B cell (primary cell): ENCODE measurements at regions not wholly inside any gene's neighbourhood (a gene's known extent, or its start where the extent isn't known, plus 50 kb on each side); places are given as distances from the start of the nearest gene placed in this dataset.

ENCODE experiments used
- ATAC-seq: fragments of 200-7000 bp; cut with Tn5 transposase; one replicate; pipeline ENCODE4 v1.10.0; 2021; ENCODE audit warnings: low read depth, mild to moderate bottlenecking, moderate number of reproducible peaks, moderate library complexity
- CTCF ChIA-PET: fragments of 350-600 bp; sonication (Branson Sonifier 250); formaldehyde crosslinking; loops from one replicate; lab custom pipeline; 2021; ENCODE audit warnings: antibody characterized with exemption, inconsistent platforms; lab: Charles Lee
- POLR2A ChIA-PET: fragments of 350-600 bp; sonication (Branson Sonifier 250); formaldehyde crosslinking; loops from one replicate; lab custom pipeline; 2021; ENCODE audit warnings: antibody characterized with exemption; lab: Charles Lee
- DNase-seq: peaks from one replicate; pipeline ENCODE4 v3.0.0; 2013
- H2AFZ ChIP-seq: 2 replicates; pipeline ENCODE4 v1.6.1; 2012; ENCODE audit warnings: mild to moderate bottlenecking, low read depth, low read length; ENCODE audit not compliant: insufficient read depth, poor library complexity, severe bottlenecking
- H3K27ac ChIP-seq, 2 donors: 1 replicate in 1 of 2; 2 replicates in 1 of 2; pipeline ENCODE4 v1.5.1; 2012 to 2013; ENCODE audit warnings: low read length in 2 of 2, mild to moderate bottlenecking in 2 of 2, moderate library complexity in 1 of 2
- H3K27me3 ChIP-seq, 4 experiments: fragments of 200-600 bp in 1 of 4; sonication (generic) in 1 of 4; replicated peaks in 1 of 4; 1 replicate in 2 of 4; 2 replicates in 2 of 4; pipeline versions ENCODE4 v1.6.1 to v1.7.0; 2013 to 2016; ENCODE audit warnings: low read length in 3 of 4, mild to moderate bottlenecking in 2 of 4, mixed read lengths in 1 of 4, moderate library complexity in 1 of 4; ENCODE audit not compliant: insufficient read depth in 4 of 4, control insufficient read depth in 3 of 4; ENCODE audit errors: control extremely low read depth in 1 of 4
- H3K36me3 ChIP-seq, 2 experiments: replicated peaks in 1 of 2; 1 replicate in 1 of 2; 2 replicates in 1 of 2; pipeline versions ENCODE4 v1.6.1 to v1.7.1; 2013; ENCODE audit warnings: low read length in 1 of 2; ENCODE audit not compliant: insufficient read depth in 2 of 2, control insufficient read depth in 1 of 2; ENCODE audit errors: control extremely low read depth in 1 of 2, extremely low read depth in 1 of 2
- H3K4me1 ChIP-seq, 2 donors: fragments of 200-600 bp in 1 of 2; sonication (generic) in 1 of 2; 1 replicate in 1 of 2; 2 replicates in 1 of 2; pipeline versions ENCODE4 v1.5.1 to v1.6.1; 2013 to 2017; ENCODE audit warnings: low read length in 2 of 2; ENCODE audit not compliant: control insufficient read depth in 2 of 2, insufficient read depth in 2 of 2
- H3K4me2 ChIP-seq: replicated peaks from 2 replicates; pipeline ENCODE3; 2012; ENCODE audit warnings: mild to moderate bottlenecking, low read depth, low read length; ENCODE audit not compliant: poor library complexity, severe bottlenecking
- H3K4me3 ChIP-seq, 5 experiments: fragments of 200-600 bp in 1 of 5; sonication (generic) in 1 of 5; 1 replicate in 3 of 5; 2 replicates in 2 of 5; pipeline versions ENCODE4 v1.5.1 to v1.7.0; 2011 to 2016; ENCODE audit warnings: low read length in 4 of 5, mild to moderate bottlenecking in 4 of 5, low read depth in 2 of 5, control low read depth in 1 of 5, moderate library complexity in 1 of 5; ENCODE audit not compliant: insufficient read depth in 1 of 5; ENCODE audit errors: control extremely low read depth in 1 of 5, extremely low read depth in 1 of 5
- H3K79me2 ChIP-seq: fragments of 200-600 bp; sonication (generic); one replicate; pipeline ENCODE4 v1.6.0; 2016; ENCODE audit warnings: low read length; ENCODE audit not compliant: control insufficient read depth, insufficient read depth
- H3K9ac ChIP-seq: fragments of 200-600 bp; sonication (generic); 2 replicates; pipeline ENCODE4 v1.6.1; 2017; ENCODE audit warnings: mild to moderate bottlenecking, low read length, moderate library complexity
- H3K9me3 ChIP-seq, 3 donors: one replicate each; pipeline versions ENCODE4 v1.6.1 to v1.7.1; 2013; ENCODE audit warnings: low read length in 2 of 3; ENCODE audit not compliant: control insufficient read depth in 2 of 3, insufficient read depth in 1 of 3; ENCODE audit errors: control extremely low read depth in 1 of 3
- H4K20me1 ChIP-seq: 2 replicates; pipeline ENCODE4 v1.6.0; 2012; ENCODE audit warnings: mild to moderate bottlenecking, low read length; ENCODE audit not compliant: insufficient read depth, control insufficient read depth, poor library complexity, severe bottlenecking
- H3K27ac Mint-ChIP-seq: one replicate; pipeline ENCODE4 v1.8.0; 2021; ENCODE audit warnings: mixed read lengths
- H3K27me3 Mint-ChIP-seq: one replicate; pipeline ENCODE4 v1.8.0; 2021; ENCODE audit warnings: mixed read lengths
- H3K4me1 Mint-ChIP-seq: one replicate; pipeline ENCODE4 v1.8.0; 2021; ENCODE audit warnings: mixed read lengths
- H3K4me3 Mint-ChIP-seq: one replicate; pipeline ENCODE4 v1.8.0; 2021; ENCODE audit warnings: mixed read lengths
- H3K9me3 Mint-ChIP-seq: one replicate; pipeline ENCODE4 v1.8.0; 2022; ENCODE audit warnings: mixed read lengths; ENCODE audit not compliant: insufficient read depth
- EZH2 ChIP-seq: IDR thresholded peaks from 2 replicates; pipeline ENCODE4 v1.6.1; 2012; ENCODE audit warnings: borderline replicate concordance, low read depth, mild to moderate bottlenecking, moderate library complexity, low read length; ENCODE audit not compliant: insufficient read depth, poor library complexity, severe bottlenecking
- WGBS: methylation state at CpG from one replicate; pipeline ENCODE4 v1.1.5; 2013; ENCODE audit warnings: missing lambda C conversion rate; ENCODE audit not compliant: insufficient coverage; 5-methylcytosine and 5-hydroxymethylcytosine counted together
- intact Hi-C: fragments of 100-400 bp; cut with micrococcal nuclease; formaldehyde crosslinking; loops from one replicate; pipeline ENCODE4 v1.10.0; 2022
- TF ChIP-seq, protein P1 (sequence below): fragments of 200-600 bp; IDR thresholded peaks from one replicate; pipeline ENCODE4 v1.8.0; 2022; ENCODE audit warnings: antibody characterized with exemption, mild to moderate bottlenecking

DNA sequence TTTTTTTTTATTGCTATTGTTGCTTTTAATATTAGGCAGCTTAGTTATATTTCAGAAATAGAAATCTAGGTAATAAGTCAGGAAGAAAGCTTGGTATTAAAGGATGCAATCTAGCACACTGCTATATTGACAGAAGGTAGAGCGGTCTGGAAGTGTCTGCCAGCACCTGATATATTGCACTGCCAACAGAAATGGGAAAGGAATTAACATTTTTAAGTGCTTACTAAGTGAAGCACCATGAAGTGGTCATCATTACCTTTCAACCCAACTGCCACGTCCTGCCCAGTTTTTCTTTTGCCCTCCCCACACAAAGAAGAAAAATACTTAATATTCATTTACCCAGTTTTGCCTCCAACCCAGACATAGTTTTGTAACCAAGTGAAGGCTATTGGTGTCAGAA, 163.5 kb downstream of the KITLG start:
- Histone ChIP-seq H2AFZ (no peak overlapping the region), H3K4me3 (no peak overlapping the region), H3K4me1 (no peaks in the 10 kb centered on the region), H3K9ac (no peak overlapping the region), H3K36me3 (no peaks in the 10 kb centered on the region), H3K79me2 (no peaks in the 10 kb centered on the region), H3K4me2 (no peak overlapping the region), H3K27ac (no peak overlapping the region), H4K20me1 (no peaks in the 10 kb centered on the region), H3K9me3 (no peaks in the 10 kb centered on the region), H3K27me3 (no peaks in the 10 kb centered on the region)
- DNase-seq = no peak
- TF ChIP-seq, protein P1, sequence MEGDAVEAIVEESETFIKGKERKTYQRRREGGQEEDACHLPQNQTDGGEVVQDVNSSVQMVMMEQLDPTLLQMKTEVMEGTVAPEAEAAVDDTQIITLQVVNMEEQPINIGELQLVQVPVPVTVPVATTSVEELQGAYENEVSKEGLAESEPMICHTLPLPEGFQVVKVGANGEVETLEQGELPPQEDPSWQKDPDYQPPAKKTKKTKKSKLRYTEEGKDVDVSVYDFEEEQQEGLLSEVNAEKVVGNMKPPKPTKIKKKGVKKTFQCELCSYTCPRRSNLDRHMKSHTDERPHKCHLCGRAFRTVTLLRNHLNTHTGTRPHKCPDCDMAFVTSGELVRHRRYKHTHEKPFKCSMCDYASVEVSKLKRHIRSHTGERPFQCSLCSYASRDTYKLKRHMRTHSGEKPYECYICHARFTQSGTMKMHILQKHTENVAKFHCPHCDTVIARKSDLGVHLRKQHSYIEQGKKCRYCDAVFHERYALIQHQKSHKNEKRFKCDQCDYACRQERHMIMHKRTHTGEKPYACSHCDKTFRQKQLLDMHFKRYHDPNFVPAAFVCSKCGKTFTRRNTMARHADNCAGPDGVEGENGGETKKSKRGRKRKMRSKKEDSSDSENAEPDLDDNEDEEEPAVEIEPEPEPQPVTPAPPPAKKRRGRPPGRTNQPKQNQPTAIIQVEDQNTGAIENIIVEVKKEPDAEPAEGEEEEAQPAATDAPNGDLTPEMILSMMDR = no peak
- TF ChIP-seq EZH2 = no peak
- ChIA-PET POLR2A (no interaction called here), CTCF (no interaction called here)
- Mint-ChIP-seq H3K27ac (no peak overlapping the region), H3K27me3 (no peaks in the 10 kb centered on the region), H3K9me3 (no peaks in the 10 kb centered on the region), H3K4me1 (no peaks in the 10 kb centered on the region), H3K4me3 (no peak overlapping the region)
- no CpG with 5 or more reads among the region's 2 CpGs for WGBS
- ATAC-seq = no peak
- intact Hi-C loops = no loop called here

DNA sequence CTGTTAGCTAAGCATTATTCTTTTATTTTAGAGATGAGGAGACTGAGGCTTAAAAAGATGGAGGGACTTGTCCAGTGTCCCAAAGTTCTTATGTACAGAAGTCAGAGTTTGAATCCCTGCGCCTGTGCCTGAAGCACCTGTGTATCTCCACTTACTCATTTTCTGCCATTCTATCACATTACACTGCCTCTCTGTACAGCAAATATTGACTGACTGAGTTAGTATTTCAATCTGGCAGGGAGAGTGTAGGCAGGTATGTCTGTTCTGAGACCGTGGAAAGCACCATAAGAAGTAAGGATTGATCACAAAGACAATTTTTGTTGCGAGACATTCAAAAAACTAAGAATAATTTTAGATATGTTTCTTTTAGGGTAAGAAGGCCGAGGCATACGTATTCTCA, 162.7 kb downstream of the KITLG start:
- no CpG with 5 or more reads among the region's 5 CpGs for WGBS
- no peak overlapping the region for H3K27ac ChIP-seq
- CTCF ChIA-PET = no interaction called here
- DNase-seq = no peak
- ATAC-seq = no peak
- H3K27me3 ChIP-seq = no peaks in the 10 kb centered on the region
- H3K4me3 ChIP-seq = no peak overlapping the region
- H3K4me1 Mint-ChIP-seq = no peaks in the 10 kb centered on the region
- no peaks in the 10 kb centered on the region for H3K79me2 ChIP-seq
- POLR2A ChIA-PET = no interaction called here
- H3K27ac Mint-ChIP-seq = no peak overlapping the region
- no peak overlapping the region for H3K4me3 Mint-ChIP-seq
- no peaks in the 10 kb centered on the region for H4K20me1 ChIP-seq
- intact Hi-C loops = no loop called here
- H3K36me3 ChIP-seq = no peaks in the 10 kb centered on the region
- H3K9me3 ChIP-seq = no peaks in the 10 kb centered on the region
- no peak overlapping the region for H2AFZ ChIP-seq
- H3K27me3 Mint-ChIP-seq = no peaks in the 10 kb centered on the region
- no peaks in the 10 kb centered on the region for H3K4me1 ChIP-seq
- TF ChIP-seq, protein P1 = no peak
- no peak for TF ChIP-seq EZH2
- no peaks in the 10 kb centered on the region for H3K9me3 Mint-ChIP-seq
- H3K4me2 ChIP-seq = no peak overlapping the region
- H3K9ac ChIP-seq = no peak overlapping the region
